Parathyroid adenoma (tissue), 2 donors: ENCODE measurements at regions not wholly inside any gene's neighbourhood (a gene's known extent, or its start where the extent isn't known, plus 50 kb on each side); places are given as distances from the start of the nearest gene placed in this dataset.
A peak's percentile ranks its signal among the peaks of the same experiment; 100 is the strongest.

Experiments
- H2AFZ ChIP-seq: fragments of 300-600 bp; sonication (generic); one replicate; pipeline ENCODE4 v1.7.0; 2017; ENCODE audit warnings: antibody characterized with exemption, mild to moderate bottlenecking
- H3K27ac ChIP-seq: fragments of 300-600 bp; sonication (generic); one replicate; pipeline ENCODE4 v1.7.0; 2017
- H3K27me3 ChIP-seq: fragments of 300-600 bp; sonication (generic); one replicate; pipeline ENCODE4 v1.7.0; 2017; ENCODE audit warnings: low read length; ENCODE audit not compliant: control insufficient read depth, insufficient read depth
- H3K36me3 ChIP-seq: fragments of 300-600 bp; sonication (generic); one replicate; pipeline ENCODE4 v1.7.0; 2017; ENCODE audit warnings: low read length; ENCODE audit not compliant: control insufficient read depth, insufficient read depth
- H3K4me1 ChIP-seq: fragments of 300-600 bp; sonication (generic); one replicate; pipeline ENCODE4 v1.7.0; 2017; ENCODE audit warnings: control low read depth
- H3K4me2 ChIP-seq: fragments of 300-600 bp; sonication (generic); one replicate; pipeline ENCODE4 v1.7.0; 2017; ENCODE audit warnings: low read length
- H3K4me3 ChIP-seq: fragments of 300-600 bp; sonication (generic); one replicate; pipeline ENCODE4 v1.7.0; 2017; ENCODE audit warnings: low read depth, low read length
- H3K79me2 ChIP-seq: fragments of 300-600 bp; sonication (generic); one replicate; pipeline ENCODE4 v1.7.0; 2017; ENCODE audit warnings: control low read depth
- H3K9ac ChIP-seq: fragments of 300-600 bp; sonication (generic); one replicate; pipeline ENCODE4 v1.7.0; 2017; ENCODE audit warnings: mild to moderate bottlenecking
- H3K9me3 ChIP-seq: fragments of 300-600 bp; sonication (generic); one replicate; pipeline ENCODE4 v1.7.0; 2017; ENCODE audit warnings: low read length; ENCODE audit not compliant: control insufficient read depth
- TF ChIP-seq, protein P1 (sequence below): fragments of 300-600 bp; sonication (generic); IDR thresholded peaks from one replicate; pipeline ENCODE4 v1.7.0; 2017; ENCODE audit warnings: antibody characterized with exemption, mild to moderate bottlenecking
- donor health status: primary hyperparathyroidism.

DNA sequence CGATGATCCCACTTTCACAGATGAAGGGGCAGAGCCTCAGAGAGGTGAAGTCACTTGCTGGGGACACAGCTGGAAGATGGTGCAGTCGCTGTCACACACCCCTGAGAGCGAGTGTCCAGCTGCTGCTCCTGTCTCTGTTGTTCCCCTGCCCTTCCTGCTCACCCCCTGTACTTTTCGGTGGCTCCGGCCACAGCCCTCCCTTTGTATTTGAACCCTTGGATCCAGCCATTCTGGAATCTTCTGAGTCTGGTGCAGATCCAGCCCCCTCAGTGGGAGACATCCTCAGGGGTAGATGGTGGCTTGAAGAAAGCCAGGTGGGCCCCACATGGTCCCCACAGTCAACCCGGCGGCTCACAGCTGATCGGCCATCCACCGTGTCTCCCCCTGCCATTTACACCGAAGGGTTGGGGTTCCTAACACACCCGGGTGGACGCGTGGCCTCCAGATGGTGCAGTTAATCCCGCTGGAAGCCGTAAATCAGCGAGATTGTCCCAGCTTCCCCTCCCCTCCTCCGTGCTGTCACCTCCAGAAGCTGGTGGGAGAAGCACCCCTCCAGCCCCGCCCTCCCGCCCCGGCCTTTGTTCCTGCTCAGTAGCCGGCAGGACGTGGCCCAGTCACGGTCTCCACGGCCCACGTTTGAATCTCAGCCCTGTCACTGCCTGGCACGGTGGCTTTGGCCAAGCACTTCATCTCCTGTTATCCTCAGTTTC lies 204.8 kb downstream of the C9orf50 start:
- no peak overlapping the region for H2AFZ ChIP-seq
- TF ChIP-seq, protein P1, sequence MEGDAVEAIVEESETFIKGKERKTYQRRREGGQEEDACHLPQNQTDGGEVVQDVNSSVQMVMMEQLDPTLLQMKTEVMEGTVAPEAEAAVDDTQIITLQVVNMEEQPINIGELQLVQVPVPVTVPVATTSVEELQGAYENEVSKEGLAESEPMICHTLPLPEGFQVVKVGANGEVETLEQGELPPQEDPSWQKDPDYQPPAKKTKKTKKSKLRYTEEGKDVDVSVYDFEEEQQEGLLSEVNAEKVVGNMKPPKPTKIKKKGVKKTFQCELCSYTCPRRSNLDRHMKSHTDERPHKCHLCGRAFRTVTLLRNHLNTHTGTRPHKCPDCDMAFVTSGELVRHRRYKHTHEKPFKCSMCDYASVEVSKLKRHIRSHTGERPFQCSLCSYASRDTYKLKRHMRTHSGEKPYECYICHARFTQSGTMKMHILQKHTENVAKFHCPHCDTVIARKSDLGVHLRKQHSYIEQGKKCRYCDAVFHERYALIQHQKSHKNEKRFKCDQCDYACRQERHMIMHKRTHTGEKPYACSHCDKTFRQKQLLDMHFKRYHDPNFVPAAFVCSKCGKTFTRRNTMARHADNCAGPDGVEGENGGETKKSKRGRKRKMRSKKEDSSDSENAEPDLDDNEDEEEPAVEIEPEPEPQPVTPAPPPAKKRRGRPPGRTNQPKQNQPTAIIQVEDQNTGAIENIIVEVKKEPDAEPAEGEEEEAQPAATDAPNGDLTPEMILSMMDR: no peak
- no peaks in the 10 kb centered on the region for H3K9me3 ChIP-seq
- no peaks in the 10 kb centered on the region for H3K27me3 ChIP-seq
- H3K9ac ChIP-seq: no peak overlapping the region
- peaks cover 13% of the 10 kb centered on the region for H3K4me1 ChIP-seq
- H3K27ac ChIP-seq: no peak overlapping the region
- no peak overlapping the region for H3K4me3 ChIP-seq
- H3K79me2 ChIP-seq: no peaks in the 10 kb centered on the region
- no peaks in the 10 kb centered on the region for H3K36me3 ChIP-seq
- no peak overlapping the region for H3K4me2 ChIP-seq

GRCh38 chr9:129414993-129415941 lies 205.6 kb downstream of the C9orf50 start:
- H3K4me3 ChIP-seq: peak overlapping the region; percentile 75
- H3K27ac ChIP-seq: peak overlapping the region; percentile 98
- no peaks in the 10 kb centered on the region for H3K79me2 ChIP-seq
- H3K36me3 ChIP-seq: no peaks in the 10 kb centered on the region
- no peaks in the 10 kb centered on the region for H3K27me3 ChIP-seq
- no peaks in the 10 kb centered on the region for H3K9me3 ChIP-seq
- TF ChIP-seq, protein P1: no peak
- H2AFZ ChIP-seq: no peak overlapping the region
- H3K4me2 ChIP-seq: no peak overlapping the region
- no peak overlapping the region for H3K9ac ChIP-seq
- H3K4me1 ChIP-seq: peaks cover 13% of the 10 kb centered on the region

- Histone ChIP-seq H3K4me1 (peaks cover 13% of the 10 kb centered on the region), H3K27me3 (no peaks in the 10 kb centered on the region), H3K36me3 (no peaks in the 10 kb centered on the region), H3K9ac (peak overlapping the region; percentile 91), H2AFZ (peak overlapping the region; percentile 83), H3K9me3 (no peaks in the 10 kb centered on the region), H3K4me2 (peak overlapping the region; percentile 99), H3K79me2 (no peaks in the 10 kb centered on the region), H3K27ac (peak overlapping the region; percentile 98), H3K4me3 (peak overlapping the region; percentile 75)
- TF ChIP-seq, protein P1: no peak
These were observed 206.4 kb downstream of the C9orf50 start for GRCh38 chr9:129414377-129414992.

GRCh38 chr9:129413537-129414376 lies 207.1 kb downstream of the C9orf50 start:
- H3K4me3 ChIP-seq: peak overlapping the region; percentile 75
- peak overlapping the region; percentile 83 for H2AFZ ChIP-seq
- peak overlapping the region; percentile 91 for H3K9ac ChIP-seq
- H3K4me1 ChIP-seq: peaks cover 19% of the 10 kb centered on the region
- no peaks in the 10 kb centered on the region for H3K79me2 ChIP-seq
- H3K27me3 ChIP-seq: no peaks in the 10 kb centered on the region
- no peaks in the 10 kb centered on the region for H3K36me3 ChIP-seq
- TF ChIP-seq, protein P1: no peak
- no peaks in the 10 kb centered on the region for H3K9me3 ChIP-seq
- peak overlapping the region; percentile 99 for H3K4me2 ChIP-seq
- H3K27ac ChIP-seq: peak overlapping the region; percentile 98
